HFFc6 (cell line): ENCODE measurements at regions not wholly inside any gene's neighbourhood (a gene's known extent, or its start where the extent isn't known, plus 50 kb on each side); places are given as distances from the start of the nearest gene placed in this dataset.

ENCODE experiments used
- DNase-seq: peaks from one replicate; pipeline ENCODE4 v3.0.0-alpha.2; 2018
- H3K27ac Mint-ChIP-seq: 2 replicates; pipeline ENCODE4 v1.8.0; 2020; ENCODE audit warnings: mild to moderate bottlenecking, mixed read lengths
- H3K27me3 Mint-ChIP-seq: 2 replicates; pipeline ENCODE4 v1.8.0; 2021; ENCODE audit warnings: mild to moderate bottlenecking, moderate library complexity, mixed read lengths; ENCODE audit not compliant: insufficient read depth
- H3K36me3 Mint-ChIP-seq: 2 replicates; pipeline ENCODE4 v1.8.0; 2021; ENCODE audit warnings: low read depth, mixed read lengths
- H3K4me1 Mint-ChIP-seq: 2 replicates; pipeline ENCODE4 v1.8.0; 2020; ENCODE audit warnings: low read depth, mixed read lengths
- H3K4me3 Mint-ChIP-seq: 2 replicates; pipeline ENCODE4 v1.8.0; 2020; ENCODE audit warnings: mild to moderate bottlenecking, moderate library complexity, mixed read lengths
- H3K9me3 Mint-ChIP-seq: 2 replicates; pipeline ENCODE4 v1.8.0; 2020; ENCODE audit warnings: mild to moderate bottlenecking, mixed read lengths
- TF ChIP-seq, protein P1 (sequence below): fragments of 200-600 bp; sonication (generic); IDR thresholded peaks from 2 replicates; pipeline ENCODE4 v1.5.0; 2021; ENCODE audit warnings: antibody characterized with exemption, mild to moderate bottlenecking

DNA sequence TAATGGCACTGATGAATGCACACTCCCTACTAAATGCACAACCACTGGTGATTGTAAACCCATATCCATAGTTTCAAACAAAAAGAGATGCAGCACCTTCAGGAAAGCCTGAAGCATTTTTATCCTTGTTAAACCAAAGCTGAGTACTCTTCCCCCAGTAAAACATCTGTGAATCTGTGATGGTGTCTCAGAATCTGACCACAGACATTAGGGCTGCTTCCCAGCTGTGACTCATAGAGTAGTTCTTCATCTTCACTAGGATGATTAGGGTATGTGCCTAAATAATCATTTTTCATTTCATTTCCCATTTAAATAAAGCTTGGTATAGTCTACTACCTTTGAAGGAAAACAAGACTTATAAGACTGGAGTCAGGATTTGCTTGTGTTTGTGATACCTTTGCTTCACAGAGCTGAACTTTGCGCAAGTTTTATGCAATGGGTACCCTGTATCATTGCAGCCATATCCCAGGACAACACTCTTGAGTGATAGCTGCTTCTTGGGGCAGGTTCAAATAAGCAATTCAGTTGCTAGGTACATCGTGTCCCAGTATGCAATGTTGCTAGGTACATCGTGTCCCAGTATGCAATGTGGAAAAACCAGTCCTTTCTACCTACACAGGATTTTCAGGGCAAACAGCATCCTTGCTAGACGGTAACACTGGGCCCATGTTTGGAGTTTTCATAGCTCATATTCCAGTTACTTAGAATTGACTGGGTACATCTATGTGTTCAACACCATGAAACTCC, 277.1 kb downstream of the IRS2 start:
- peak; percentile 55 for DNase-seq
- H3K27ac Mint-ChIP-seq, result no peak overlapping the region; the same call in 1 of the 2 replicates
- TF ChIP-seq, protein P1, sequence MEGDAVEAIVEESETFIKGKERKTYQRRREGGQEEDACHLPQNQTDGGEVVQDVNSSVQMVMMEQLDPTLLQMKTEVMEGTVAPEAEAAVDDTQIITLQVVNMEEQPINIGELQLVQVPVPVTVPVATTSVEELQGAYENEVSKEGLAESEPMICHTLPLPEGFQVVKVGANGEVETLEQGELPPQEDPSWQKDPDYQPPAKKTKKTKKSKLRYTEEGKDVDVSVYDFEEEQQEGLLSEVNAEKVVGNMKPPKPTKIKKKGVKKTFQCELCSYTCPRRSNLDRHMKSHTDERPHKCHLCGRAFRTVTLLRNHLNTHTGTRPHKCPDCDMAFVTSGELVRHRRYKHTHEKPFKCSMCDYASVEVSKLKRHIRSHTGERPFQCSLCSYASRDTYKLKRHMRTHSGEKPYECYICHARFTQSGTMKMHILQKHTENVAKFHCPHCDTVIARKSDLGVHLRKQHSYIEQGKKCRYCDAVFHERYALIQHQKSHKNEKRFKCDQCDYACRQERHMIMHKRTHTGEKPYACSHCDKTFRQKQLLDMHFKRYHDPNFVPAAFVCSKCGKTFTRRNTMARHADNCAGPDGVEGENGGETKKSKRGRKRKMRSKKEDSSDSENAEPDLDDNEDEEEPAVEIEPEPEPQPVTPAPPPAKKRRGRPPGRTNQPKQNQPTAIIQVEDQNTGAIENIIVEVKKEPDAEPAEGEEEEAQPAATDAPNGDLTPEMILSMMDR, result no peak
- no peaks in the 10 kb centered on the region for H3K36me3 Mint-ChIP-seq
- peaks cover 21% of the 10 kb centered on the region for H3K27me3 Mint-ChIP-seq
- H3K4me1 Mint-ChIP-seq, result peaks cover 8% of the 10 kb centered on the region
- H3K9me3 Mint-ChIP-seq, result no peaks in the 10 kb centered on the region
- no peak overlapping the region for H3K4me3 Mint-ChIP-seq

DNA sequence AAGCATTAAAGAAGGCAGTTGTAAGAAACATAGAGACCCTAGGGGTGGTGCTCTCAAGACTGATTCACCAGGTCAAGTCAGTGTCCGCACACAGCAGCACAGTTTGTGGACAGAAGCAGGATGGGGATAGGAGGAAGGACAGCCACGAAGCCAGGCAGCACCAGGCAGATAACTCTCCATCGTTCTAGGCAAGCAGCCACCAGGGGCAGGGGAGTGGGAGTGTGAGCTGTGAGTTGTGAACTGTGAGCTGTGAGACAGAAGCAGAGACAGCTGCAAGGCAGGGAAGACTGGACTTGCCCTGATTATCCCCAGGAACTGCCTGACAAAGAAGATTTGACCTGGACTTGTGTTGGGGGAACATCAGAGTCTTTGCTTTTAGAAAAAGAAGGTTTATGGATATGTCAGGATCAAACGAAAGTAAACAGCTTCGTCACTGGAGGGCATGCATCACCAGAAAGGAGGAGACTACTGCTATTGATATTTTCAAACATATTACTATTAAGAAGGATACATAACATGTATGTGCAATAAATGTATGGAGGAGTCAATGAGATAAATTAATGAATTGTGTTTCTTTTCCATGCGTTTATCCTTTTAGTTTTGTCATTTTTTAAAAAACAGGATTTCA, 286.1 kb downstream of the IRS2 start:
- peaks cover 5% of the 10 kb centered on the region for H3K9me3 Mint-ChIP-seq
- no peak for DNase-seq
- H3K27me3 Mint-ChIP-seq, result peaks cover 8% of the 10 kb centered on the region
- peaks cover 14% of the 10 kb centered on the region for H3K4me1 Mint-ChIP-seq
- H3K4me3 Mint-ChIP-seq, result 0 out of 2 replicates have a peak overlapping the region, but pooled peaks have one; percentile 0
- TF ChIP-seq, protein P1, result no peak
- no peak overlapping the region for H3K27ac Mint-ChIP-seq
- no peaks in the 10 kb centered on the region; the same call in 1 of the 2 replicates for H3K36me3 Mint-ChIP-seq

DNA sequence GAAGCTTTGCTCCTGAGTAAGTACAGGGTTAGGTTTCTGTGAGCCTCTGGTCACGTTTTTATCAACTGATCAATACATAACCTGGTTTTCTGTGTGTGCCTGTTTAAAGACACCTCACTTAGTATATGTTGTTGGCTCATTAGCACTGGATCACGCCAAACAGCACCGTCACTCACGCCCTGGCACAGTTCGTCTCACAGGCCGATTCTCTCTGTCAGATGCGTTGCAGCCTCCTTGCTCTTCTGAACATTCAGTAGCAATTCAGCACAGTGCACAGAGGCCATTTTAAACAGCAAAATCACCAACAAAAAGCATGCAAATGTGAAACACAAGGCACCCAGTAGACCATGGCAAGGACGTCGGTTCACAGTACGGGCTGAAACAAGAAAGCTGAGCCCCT, 288.5 kb downstream of the IRS2 start:
- Mint-ChIP-seq H3K4me1 (peaks cover 24% of the 10 kb centered on the region), H3K36me3 (no peaks in the 10 kb centered on the region), H3K27ac (no peak overlapping the region; the same call in 1 of the 2 replicates), H3K9me3 (no peaks in the 10 kb centered on the region), H3K27me3 (peaks cover 3% of the 10 kb centered on the region), H3K4me3 (no peak overlapping the region)
- TF ChIP-seq, protein P1, result no peak
- no peak for DNase-seq

DNA sequence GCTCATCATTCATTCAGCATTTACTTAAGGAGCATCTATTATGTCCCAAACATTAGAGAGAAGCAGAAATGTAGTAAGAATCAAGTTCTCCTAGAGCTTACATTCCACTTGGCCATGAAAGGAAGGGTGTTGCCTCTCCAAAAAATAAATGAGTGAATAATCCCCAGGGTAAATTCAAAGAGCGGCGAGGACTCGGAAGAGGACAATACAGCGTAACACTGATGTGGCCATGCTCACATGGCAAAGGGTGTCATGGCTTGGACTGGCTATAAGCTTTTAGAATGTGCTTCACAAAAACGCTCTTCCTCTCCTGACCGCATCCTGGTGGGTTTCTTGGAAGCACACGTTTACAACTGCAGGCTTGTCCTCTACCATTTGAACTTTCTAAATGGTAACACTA, 290.2 kb downstream of the IRS2 start:
- peaks cover 3% of the 10 kb centered on the region for H3K27me3 Mint-ChIP-seq
- no peaks in the 10 kb centered on the region for H3K9me3 Mint-ChIP-seq
- TF ChIP-seq, protein P1, result no peak
- no peak overlapping the region for H3K27ac Mint-ChIP-seq
- no peak overlapping the region for H3K4me3 Mint-ChIP-seq
- no peak for DNase-seq
- no peaks in the 10 kb centered on the region for H3K36me3 Mint-ChIP-seq
- peaks cover 24% of the 10 kb centered on the region for H3K4me1 Mint-ChIP-seq

DNA sequence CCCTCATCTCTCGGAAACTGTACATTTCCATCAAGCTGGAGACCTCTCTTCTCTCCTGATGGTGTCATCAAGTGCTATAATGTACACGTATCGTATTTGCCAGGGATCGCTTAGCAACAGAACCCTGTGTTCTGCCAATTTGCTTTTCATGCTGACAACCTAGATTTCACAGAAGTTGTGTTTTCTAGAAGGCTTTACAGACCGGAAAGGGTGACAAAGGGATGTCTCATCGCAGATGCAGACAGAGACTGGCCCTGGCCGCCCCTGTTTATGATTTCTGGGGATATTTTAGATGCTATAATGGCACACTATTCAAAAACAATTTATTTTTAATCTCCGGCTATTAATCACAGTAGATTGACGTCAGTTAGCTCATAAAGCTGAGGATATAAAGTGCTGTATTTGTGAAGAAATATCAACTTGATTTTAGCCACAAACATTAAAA, 291.4 kb downstream of the IRS2 start:
- Mint-ChIP-seq H3K27ac (peak overlapping the region; percentile 86), H3K4me3 (peak overlapping the region; percentile 46; the same call in 1 of the 2 replicates), H3K4me1 (peaks cover 24% of the 10 kb centered on the region), H3K27me3 (peaks cover 2% of the 10 kb centered on the region; the same call in 1 of the 2 replicates), H3K36me3 (no peaks in the 10 kb centered on the region), H3K9me3 (no peaks in the 10 kb centered on the region)
- TF ChIP-seq, protein P1, result no peak
- peak; percentile 81 for DNase-seq
